Tibial artery (tissue), 4 donors: ENCODE measurements at regions not wholly inside any gene's neighbourhood (a gene's known extent, or its start where the extent isn't known, plus 50 kb on each side); places are given as distances from the start of the nearest gene placed in this dataset.

ENCODE experiments used
- DNase-seq, 2 donors: peaks; one replicate each; pipeline ENCODE4 v3.0.0-alpha.2; 2019
- H3K27ac ChIP-seq, 2 donors: fragments of 200-600 bp; sonication (generic) in 1 of 2; 1 replicate in 1 of 2; 2 replicates in 1 of 2; pipeline ENCODE4 v1.5.1; 2018 to 2019; ENCODE audit warnings: mild to moderate bottlenecking in 1 of 2
- H3K27me3 ChIP-seq, 2 donors: fragments of 200-600 bp; sonication (generic) in 1 of 2; one replicate each; pipeline versions ENCODE4 v1.5.1 to v1.6.0; 2016 to 2019
- H3K36me3 ChIP-seq, 3 donors: fragments of 200-600 bp; sonication (generic) in 2 of 3; one replicate each; pipeline ENCODE4 v1.5.1; 2016 to 2019; ENCODE audit warnings: mild to moderate bottlenecking in 2 of 3
- H3K4me1 ChIP-seq, 4 donors: fragments of 200-600 bp; sonication (generic) in 2 of 4; 1 replicate in 3 of 4; 2 replicates in 1 of 4; pipeline ENCODE4 v1.5.1; 2016 to 2019
- H3K4me3 ChIP-seq, 2 donors: fragments of 200-600 bp; sonication (generic) in 1 of 2; 1 replicate in 1 of 2; 2 replicates in 1 of 2; pipeline ENCODE4 v1.5.1; 2018 to 2019; ENCODE audit warnings: mild to moderate bottlenecking in 2 of 2
- H3K9me3 ChIP-seq, 3 donors: fragments of 200-600 bp; sonication (generic) in 1 of 3; one replicate each; pipeline ENCODE4 v1.5.1; 2016 to 2019
- intact Hi-C: fragments of 100-400 bp; cut with DNase I; formaldehyde crosslinking; loops from one replicate; pipeline ENCODE4 v1.15.0; 2023; ENCODE audit warnings: low total_unique reads
- TF ChIP-seq, protein P1 (sequence below), 2 experiments: fragments of 200-600 bp in 1 of 2; fragments of 450-650 bp in 1 of 2; IDR thresholded peaks; one replicate each; pipeline ENCODE4 v1.5.1; 2017 to 2019; ENCODE audit warnings: antibody characterized with exemption in 2 of 2, mild to moderate bottlenecking in 1 of 2, moderate library complexity in 1 of 2

DNA sequence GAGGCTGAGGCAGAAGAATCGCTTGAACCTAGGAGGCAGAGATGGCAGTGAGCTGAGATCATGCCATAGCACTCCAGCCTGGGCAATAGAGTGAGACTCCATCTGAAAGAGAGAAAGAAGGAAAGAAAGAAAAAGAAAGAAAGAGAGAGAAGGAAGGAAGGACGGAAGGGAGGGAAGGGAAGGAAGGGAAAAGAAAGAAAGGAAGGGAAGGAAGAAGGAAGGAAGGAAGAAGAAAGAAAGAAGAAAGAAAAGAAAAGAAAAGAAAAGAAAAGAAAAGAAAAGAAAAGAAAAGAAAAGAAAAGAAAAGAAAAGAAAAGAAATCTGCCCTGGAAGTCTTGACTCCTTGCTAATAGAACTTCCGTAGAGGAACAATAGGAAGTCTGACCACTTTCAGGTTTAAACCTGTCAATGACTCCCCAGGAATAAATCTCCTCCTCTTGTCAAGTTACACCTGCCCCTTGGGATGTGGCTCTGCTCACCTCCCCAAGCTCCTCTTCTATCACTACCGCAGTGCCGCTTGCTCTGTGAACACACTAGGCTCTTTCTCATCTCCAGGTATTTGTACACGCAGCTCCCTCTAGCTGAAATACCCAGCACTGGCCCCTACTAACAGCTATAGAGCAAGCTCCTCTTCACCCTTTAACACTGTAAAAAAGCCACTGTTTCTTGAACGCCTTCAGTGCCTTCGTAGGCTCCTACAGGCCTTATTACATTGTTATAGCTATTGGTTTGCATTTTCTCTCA is 773.1 kb upstream of the TBX3 start:
- TF ChIP-seq, protein P1, sequence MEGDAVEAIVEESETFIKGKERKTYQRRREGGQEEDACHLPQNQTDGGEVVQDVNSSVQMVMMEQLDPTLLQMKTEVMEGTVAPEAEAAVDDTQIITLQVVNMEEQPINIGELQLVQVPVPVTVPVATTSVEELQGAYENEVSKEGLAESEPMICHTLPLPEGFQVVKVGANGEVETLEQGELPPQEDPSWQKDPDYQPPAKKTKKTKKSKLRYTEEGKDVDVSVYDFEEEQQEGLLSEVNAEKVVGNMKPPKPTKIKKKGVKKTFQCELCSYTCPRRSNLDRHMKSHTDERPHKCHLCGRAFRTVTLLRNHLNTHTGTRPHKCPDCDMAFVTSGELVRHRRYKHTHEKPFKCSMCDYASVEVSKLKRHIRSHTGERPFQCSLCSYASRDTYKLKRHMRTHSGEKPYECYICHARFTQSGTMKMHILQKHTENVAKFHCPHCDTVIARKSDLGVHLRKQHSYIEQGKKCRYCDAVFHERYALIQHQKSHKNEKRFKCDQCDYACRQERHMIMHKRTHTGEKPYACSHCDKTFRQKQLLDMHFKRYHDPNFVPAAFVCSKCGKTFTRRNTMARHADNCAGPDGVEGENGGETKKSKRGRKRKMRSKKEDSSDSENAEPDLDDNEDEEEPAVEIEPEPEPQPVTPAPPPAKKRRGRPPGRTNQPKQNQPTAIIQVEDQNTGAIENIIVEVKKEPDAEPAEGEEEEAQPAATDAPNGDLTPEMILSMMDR (IDR thresholded peaks at IDR 0.05): no peak
- intact Hi-C loops: no loop called here
- no peak for DNase-seq

DNA sequence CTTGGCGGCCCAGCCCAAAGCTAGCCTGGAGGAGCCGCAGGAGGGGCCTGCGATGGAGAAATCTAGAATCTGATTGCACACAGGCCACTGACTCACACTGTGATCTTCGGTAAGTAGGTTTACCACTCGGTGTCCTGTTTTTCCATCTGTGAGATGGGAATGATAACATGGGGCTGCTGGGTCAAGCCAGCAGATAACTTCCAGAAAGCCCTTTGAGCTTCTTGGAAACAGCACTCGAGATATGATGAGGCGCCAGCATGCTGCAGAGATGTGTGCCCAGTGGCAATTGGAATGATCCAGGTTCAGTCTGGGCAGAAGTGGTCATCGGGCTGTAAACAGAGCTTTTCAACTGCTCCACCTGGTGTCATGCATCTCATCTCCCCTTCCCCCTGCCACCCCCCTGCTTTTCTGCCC is 771.3 kb upstream of the TBX3 start:
- H3K36me3 ChIP-seq: no peaks in the 10 kb centered on the region
- no peak overlapping the region for H3K27ac ChIP-seq
- intact Hi-C loops: no loop called here
- TF ChIP-seq, protein P1 (IDR thresholded peaks at IDR 0.05): no peak
- no peaks in the 10 kb centered on the region for H3K9me3 ChIP-seq
- H3K27me3 ChIP-seq: peaks cover 0 to 13% of the 10 kb centered on the region in 2 donors
- H3K4me3 ChIP-seq: no peak overlapping the region
- H3K4me1 ChIP-seq: peaks cover 0 to 10% (median 2%) of the 10 kb centered on the region in 4 donors
- no peak for DNase-seq

More for the DNA sequence above, 773.1 kb upstream of the TBX3 start:
- H3K27ac ChIP-seq: no peak overlapping the region
- H3K4me3 ChIP-seq: no peak overlapping the region
- no peaks in the 10 kb centered on the region for H3K36me3 ChIP-seq
- H3K4me1 ChIP-seq: peaks cover 0 to 3% (median 0%) of the 10 kb centered on the region in 4 donors
- H3K27me3 ChIP-seq: no peaks in the 10 kb centered on the region
- H3K9me3 ChIP-seq: peaks cover 0 to 4% (median 0%) of the 10 kb centered on the region in 3 donors

DNA sequence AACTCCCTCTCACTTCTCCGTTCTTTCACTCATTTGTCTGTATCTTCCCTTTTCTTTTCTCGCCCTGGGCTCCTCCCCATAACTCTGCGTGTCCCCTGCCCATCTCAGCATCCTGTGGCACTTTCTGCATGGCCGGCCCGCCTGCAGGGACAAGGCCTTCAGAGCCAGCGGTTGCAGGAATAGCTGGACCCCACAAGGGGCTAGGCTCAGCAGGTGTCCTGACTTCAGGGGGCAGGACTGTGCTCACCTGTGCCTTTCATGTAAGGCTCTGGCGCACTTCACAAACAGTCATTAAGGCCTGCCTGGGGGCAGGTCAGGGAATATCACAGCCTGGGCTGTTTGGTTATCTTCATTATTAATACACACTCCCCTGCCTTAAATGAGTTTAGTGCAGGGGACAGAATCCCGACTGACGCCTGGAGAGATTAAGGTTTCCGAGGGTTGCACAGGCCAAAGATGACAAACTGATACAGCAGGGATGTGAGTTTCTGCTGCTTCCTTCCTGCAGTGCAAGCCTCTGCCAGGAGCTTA is 768.8 kb upstream of the TBX3 start:
- DNase-seq: no peak
- no peak overlapping the region for H3K27ac ChIP-seq
- intact Hi-C loops: no loop called here

DNA sequence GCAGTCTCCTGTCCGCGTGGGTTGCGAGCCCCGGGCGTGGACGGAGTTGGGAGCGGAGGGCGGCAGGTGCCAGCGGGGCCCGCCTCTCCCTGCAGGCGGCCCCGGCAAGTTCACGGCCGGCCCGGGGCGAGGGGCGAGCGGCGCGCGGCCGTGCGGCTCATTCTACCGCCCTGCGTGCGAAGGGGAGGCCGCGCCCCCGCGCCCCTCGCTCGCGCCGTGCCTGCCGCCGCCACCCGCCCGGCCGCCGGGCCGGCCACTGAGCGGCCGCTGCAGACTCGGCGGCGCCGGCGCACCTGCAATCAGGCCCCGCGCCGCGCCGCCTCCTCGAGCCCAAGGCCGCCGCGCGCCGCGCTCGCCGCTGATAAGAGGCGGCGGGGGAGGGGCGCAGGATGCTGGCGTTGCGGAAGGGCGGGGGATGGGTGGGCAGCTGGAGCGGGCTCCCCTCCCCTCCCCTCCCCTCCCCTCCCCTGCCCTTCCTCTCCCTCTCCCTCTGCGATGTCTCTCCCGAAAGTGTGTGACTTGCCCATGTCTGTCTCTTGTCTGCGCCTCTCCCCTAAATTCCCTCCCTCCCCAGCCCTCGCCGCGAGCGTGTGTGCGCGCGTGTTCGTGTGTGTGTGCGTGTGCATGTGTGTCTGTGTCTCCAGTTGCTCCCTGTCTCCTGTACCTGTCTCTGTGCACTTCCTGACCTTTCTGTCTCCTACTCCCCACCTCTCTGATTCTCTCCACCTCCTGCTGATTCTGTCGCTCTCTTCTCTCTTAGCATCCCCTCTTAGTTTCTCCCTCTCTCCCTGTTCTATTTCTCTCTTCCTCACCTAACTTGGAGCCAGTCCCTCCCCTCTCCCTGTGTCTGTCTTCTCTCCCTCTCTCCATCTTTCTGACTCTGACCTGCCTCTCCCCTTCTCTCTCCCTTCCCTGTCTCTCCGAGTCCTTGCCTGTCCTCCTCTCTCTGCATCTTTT is 768.1 kb upstream of the TBX3 start:
- no peaks in the 10 kb centered on the region for H3K36me3 ChIP-seq
- TF ChIP-seq, protein P1 (IDR thresholded peaks at IDR 0.05): no peak
- peak overlapping the region; percentile 19 to 45 for H3K4me3 ChIP-seq
- DNase-seq: no peak
- H3K27ac ChIP-seq: no peak overlapping the region
- no peaks in the 10 kb centered on the region for H3K9me3 ChIP-seq
- peaks cover 0 to 16% of the 10 kb centered on the region in 2 donors for H3K27me3 ChIP-seq
- peaks cover 0 to 10% (median 2%) of the 10 kb centered on the region in 4 donors for H3K4me1 ChIP-seq
- intact Hi-C loops: no loop called here

More for the DNA sequence above, 768.8 kb upstream of the TBX3 start:
- H3K4me3 ChIP-seq: no peak overlapping the region
- TF ChIP-seq, protein P1 (IDR thresholded peaks at IDR 0.05): no peak
- no peaks in the 10 kb centered on the region for H3K36me3 ChIP-seq
- H3K9me3 ChIP-seq: no peaks in the 10 kb centered on the region
- peaks cover 0 to 15% of the 10 kb centered on the region in 2 donors for H3K27me3 ChIP-seq
- H3K4me1 ChIP-seq: peaks cover 0 to 10% (median 2%) of the 10 kb centered on the region in 4 donors

DNA sequence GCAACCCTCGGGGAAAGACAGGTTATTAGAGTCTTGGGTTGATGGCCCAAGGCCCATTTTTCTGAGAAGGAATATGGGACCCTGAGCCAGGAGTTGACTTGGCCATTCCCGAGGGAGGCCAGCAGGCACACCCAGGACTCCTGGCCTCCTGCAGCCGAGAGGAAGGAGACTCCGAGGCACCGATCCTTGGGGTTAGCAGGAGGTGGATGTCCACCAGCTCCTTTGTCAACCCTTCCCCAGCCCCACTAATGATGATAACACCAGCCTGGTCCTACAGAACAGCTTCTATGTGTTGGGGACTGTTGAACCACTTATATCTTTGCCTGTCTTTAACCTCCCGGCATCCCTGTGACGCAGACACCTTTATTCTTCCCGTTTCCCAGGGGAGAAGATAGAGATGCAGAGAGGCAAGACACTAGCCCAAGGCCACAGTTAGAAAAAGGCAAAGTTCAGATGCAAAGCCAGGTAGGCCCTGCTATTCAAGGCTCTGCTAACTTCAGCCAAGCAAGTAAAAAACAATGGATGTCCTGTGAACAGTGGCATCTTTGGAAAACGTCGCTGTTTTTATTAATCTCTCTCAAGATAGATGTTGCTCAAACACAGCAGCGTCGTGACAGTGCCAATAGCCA is 767.3 kb upstream of the TBX3 start:
- no peaks in the 10 kb centered on the region for H3K9me3 ChIP-seq
- peaks cover 0 to 16% of the 10 kb centered on the region in 2 donors for H3K27me3 ChIP-seq
- DNase-seq: no peak
- no peak overlapping the region for H3K27ac ChIP-seq
- peak overlapping the region; percentile 19 to 45 for H3K4me3 ChIP-seq
- intact Hi-C loops: no loop called here
- peaks cover 0 to 10% (median 2%) of the 10 kb centered on the region in 4 donors for H3K4me1 ChIP-seq
- no peaks in the 10 kb centered on the region for H3K36me3 ChIP-seq
- TF ChIP-seq, protein P1 (IDR thresholded peaks at IDR 0.05): no peak
